Activated T-cell treated with anti-CD3 and anti-CD28 coated beads for 24 hours (primary cell): ENCODE measurements at regions not wholly inside any gene's neighbourhood (a gene's known extent, or its start where the extent isn't known, plus 50 kb on each side); places are given as distances from the start of the nearest gene placed in this dataset.
"Not testable (repeated sequence)": the region's sequence is repeated elsewhere in the genome, so short reads cannot be mapped to it uniquely, and the experiment has no call there.

Experiments used
- DNase-seq: peaks from one replicate; pipeline ENCODE4 v3.0.0-alpha.2; 2020; ENCODE audit warnings: low read depth

DNA sequence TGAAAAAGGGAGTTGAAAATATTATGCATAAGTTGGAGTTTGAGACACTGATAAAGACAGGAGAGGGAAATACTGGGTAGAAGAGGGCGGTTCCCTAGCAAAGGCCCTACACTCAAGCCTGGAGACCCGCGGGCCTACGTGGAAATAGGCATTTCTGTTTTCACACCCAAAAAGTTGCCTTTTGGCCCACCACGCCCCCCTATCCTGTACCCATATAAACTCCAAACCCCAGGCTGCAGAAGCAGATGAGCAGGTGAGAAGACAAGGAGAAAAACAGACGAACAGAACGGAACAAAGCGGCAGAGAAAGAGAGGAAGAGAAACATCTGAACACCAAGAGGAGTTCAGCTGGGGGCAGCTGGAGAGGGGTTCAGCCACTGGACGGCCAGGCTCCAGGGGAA is 177.9 kb downstream of the GALC start:
- no peak for DNase-seq

DNA sequence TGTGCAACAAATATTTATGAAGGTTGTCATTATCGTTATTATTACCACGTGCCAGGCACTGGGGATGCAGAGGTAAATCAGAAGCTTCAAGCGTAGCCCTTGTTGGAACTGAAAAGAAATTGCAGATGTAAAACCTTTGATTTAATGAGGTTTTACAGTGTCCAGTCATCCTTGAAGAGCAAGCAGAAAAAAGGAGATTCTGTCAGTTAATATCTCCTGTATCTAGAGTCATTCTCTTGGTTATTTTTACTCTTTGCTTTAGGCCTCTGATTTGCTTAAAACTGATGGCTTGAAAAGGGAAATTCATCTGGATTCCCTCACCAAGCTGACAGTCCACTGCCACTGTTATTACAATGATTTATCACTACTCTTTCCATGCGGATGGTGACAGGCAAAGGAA is 179.3 kb downstream of the GALC start:
- no peak for DNase-seq

DNA sequence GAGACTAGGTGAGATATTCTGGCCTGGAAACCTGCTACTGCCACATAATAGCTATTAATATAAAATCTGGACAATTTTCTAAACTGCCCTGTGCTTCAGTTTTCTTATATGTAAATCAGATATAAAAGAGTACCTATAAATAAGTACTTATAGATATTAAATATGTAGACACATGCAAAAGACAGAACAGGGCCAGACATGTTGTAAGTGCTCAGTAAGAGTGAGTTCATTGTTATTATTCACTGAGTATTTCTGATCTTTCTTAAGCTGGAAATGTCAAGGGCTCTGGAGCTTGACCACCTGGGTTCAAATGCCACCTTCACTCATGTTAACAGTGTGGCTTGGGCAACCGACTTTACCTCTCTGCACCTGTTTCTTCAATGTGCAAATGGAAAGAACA is 179.8 kb downstream of the GALC start:
- no peak for DNase-seq

DNA sequence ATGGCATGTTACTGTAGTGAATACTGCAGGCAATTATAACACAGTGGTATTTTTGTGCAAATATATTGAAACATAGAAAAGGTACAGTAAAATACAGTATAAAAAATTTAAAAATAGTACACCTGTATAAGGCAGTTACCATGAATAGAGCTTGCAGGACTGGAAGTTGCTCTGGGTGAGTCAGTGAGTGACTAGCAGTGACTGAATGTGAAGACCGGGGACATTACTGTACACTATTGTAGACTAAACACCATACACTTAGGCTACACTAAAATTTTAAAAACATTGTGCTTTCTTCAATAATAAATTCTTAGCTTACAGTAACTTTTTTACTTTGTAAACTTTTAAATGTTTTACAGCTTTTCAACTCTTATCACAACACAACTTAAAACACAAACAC is 181.7 kb downstream of the GALC start:
- DNase-seq = no peak

DNA sequence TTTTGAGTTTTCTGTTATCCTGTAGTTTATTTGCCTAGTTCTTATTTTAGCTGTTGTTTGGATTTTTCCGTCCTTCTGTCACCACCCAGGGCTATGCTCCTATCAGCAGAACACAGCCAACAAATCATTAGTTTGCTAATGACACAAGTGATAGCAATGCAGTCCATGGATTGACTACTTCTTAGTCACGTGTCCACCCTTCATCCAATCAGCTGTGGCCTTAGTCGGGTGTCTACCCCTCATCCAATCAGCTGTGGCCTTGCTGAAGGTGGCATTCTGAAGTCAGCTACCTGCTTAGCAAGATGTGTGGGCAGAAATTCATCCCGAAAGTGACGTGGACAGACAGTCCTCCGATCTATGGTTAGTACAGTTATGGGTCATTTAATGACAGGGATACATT is 182.3 kb downstream of the GALC start:
- DNase-seq = no peak

DNA sequence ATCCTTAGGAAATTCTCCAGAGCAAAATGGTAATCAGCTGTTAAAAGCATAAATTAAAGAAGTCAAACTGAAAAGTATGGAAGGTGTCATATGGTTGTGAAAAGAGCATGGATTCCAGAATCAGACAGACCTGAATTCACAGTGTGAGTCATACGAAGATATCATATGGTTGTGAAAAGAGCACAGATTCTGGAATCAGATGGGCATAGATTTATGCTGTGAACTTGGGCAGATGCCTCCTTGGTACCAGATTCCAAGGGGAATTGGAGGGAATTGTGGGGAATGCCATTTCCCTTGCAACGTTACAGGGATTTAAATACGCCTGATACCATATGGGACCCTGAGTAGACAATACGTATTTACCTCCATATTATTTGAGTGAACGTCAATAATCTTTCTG is 183.7 kb downstream of the GALC start:
- no peak for DNase-seq

DNA sequence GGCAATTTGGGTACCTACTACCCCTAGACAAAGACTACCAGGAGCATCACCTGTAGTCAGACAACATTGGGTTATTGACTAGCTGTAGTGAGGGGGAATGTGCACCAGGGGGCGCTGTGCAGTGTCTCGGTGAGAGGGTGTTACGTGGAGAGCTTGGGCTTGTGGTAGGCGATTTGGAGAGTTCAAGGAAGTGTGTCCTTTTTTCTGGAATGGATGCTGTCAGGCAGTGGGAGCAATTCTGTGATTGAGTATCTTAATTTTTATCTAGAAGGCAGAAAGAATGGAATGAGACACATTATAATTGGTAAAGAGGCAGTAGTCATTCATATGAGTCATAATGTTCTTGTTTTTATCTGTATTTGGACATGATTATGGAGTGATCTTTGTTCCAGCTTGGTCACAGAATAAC is 187.7 kb downstream of the GALC start:
- DNase-seq = peak; percentile 15

DNA sequence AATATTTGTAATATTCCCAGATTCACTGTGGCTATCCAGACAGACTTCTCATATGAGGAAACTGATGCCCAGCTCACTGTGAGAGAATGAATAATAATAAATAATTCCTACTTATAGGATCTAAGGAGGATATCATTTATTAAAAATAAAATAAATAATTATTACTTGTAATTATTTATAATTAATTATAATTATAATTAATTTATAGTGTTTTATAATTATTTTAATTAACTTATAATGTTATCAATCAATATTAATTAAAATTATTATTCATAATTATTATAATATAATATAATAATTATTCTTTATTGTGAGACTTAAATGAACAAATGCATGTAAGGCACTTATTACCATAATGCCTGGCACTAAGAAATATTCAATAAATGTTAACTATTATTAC is 192.8 kb downstream of the GALC start:
- no peak for DNase-seq

DNA sequence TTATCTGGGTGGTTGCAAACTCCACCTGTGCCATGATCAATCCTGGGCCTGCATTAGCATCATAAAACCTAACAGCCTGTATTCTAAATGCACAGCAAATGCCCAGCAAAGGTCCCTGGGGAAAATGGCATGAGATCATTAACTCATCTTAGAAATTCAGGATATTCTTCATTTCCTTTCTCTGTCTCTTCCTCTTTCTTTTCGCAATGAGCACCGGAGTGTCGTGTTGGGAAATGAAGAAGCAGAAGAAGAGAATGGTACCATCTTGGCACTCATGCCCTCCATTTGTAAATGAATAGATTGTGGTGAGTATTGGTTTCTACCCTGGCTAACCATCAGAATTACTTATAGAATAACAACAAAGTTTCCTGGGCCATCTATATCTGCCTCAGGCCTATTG is 193.6 kb downstream of the GALC start:
- no peak for DNase-seq

DNA sequence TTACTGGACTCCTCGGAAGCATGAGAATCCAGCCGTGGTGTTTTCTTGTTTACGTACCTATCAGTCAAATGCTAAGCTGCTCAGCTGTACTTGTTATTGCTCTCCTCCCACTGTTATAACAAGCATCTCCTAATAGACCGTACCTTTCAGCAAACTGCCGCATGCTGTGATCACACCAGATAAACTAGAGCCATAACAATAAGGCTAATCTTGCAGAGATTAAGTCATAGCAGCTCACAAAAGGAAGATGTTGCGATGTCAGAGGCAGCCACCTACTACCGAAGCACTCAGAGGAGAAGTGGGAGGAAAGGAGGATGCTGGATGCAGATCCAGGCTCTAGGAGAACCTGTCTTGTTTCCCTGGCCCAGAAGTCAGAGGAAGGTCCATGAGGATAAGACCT is 196.0 kb downstream of the GALC start:
- DNase-seq = no peak

DNA sequence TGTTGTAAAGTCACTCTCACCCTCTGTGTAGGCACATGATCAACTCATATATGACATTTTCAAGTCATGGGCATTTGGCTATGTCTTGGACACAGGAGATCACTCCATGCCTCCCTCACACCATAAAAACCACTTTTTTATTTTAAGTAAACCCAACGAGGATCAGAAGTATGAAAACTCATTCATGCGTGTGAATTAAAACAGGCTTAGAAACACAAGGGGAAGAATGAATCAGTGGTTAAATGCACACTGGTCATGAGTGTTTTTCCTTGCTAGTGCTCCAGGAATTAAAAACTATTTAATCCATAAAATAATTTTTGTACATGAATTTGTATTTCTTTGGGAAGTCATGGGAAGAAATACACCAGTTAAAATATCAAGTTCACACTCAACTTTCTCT is 198.4 kb downstream of the GALC start:
- no peak for DNase-seq

DNA sequence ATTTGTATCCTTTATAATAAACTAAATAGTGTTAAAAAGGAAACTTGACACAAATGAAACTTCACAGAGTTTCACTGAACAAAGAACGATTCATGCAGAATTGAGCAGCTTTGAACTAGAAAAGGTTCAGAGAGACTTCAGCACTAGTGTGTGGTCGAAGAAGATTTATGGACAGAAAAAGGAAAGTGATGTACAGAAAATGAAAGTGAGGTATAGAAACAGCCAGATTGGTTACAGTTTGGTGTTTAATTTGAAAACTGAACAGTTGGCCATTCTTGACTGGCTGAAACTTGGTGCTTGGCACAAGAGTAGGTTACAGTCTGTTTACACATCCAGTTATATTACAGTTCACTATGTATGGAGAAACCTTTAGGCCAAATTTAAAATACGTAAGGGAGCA is 207.1 kb downstream of the GALC start:
- no peak for DNase-seq

DNA sequence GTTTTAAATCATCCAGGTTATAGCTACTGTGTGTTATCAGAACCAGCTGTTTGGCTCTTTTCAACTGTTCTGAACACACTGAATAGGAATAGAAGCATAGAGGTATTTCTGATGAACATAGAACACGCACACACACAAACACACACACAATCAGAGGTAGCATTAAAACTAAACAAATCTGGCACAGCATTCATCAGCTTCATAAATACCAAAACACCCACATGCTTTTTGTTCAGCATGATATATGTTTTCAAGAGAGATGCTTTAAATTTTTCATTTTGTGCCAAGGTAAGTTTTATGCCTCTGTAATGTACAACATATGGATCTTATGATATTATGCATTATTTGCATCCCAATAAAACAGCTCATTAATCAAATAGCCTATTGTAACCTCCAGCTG is 208.6 kb downstream of the GALC start:
- DNase-seq = no peak

DNA sequence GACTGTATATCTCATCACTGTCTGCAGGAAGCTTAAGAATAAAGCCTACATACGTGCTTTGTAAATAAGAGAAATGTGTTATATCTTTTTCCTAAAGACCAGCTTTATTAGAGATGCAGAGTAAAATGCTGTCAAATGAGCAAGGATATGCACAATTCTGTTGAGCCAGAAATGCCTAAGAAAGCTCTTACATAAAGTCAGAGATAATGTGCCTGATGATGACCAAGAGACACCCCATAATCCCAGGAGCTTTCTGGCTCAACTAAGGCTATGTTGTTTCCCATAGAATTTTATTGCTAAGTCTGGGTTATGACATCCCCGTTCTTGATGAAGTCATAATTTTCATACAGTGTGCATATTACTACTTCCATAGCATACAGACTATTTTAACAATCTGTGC is 209.9 kb downstream of the GALC start:
- no peak for DNase-seq

DNA sequence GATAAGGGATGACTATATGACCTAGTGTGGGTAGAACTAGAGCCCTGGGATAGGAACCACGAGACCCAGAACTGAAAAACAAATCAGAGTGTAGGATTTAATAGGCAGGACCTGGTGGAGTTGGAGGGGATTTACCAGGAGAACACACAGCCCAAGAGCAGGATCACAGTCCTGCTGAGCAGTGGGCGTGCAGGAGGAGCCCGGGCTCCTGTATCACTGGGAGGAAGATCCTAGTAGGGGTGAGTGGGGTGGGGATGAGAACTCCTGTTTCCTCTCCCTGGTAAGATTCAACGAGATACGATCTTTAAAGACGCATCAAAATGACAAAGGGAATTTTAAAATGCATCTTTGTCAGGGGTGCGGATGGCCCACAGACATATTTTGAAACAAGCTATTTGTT is 220.1 kb downstream of the GALC start:
- DNase-seq = no peak

DNA sequence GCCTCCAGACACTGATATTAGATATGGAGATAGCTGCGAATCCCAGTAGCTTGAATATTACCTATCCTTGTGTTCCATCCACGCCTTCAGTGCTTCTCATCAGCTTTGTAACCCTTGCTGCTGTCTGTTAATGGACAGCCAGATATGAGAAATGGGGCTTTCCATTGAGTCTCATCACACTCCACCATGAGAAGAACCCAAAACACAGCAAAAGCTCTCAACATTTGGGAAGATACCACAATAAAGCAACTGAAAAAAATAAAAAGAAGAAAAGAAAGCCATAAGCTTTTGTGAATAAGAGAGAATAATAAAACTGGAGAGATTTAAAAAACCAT is 225.4 kb downstream of the GALC start:
- no peak for DNase-seq

DNA sequence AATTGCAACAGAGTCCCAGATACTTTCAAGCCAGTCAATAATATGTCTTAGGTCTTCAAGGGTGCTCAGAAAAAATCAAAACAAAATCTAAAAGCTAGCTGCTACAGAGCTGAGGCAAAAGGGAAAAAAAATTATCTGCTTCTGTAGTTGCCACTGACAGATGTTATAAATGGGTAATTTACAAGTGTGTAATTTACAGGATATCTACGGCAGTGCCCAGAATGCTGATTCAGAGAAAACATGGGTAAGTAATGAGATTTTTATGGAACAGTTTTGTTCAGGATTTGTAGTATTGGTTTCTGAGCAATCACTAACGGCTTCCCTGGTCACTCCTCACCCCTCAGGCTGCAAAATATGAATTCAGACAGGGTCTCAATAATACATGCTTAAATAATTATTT is 234.1 kb downstream of the GALC start:
- no peak for DNase-seq

DNA sequence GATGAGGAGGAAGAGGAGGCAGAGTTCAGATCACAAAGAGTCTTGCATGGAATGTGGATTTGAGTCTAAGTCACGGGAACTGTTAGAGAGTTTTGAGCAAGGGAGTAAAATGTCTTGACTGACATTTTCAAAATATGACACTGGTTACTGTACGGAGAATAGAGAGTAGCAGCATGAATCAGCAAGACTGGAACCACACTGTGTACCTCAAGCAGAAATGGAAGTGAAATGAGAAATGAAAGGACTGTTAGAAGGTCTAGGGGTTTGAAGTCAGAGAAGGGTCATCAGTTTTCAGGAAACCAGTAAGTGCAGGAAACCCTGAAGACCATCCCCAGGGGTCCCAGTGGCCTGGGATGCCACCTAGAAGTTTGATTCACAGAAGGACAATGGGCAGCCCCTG is 236.3 kb downstream of the GALC start:
- DNase-seq = no peak

DNA sequence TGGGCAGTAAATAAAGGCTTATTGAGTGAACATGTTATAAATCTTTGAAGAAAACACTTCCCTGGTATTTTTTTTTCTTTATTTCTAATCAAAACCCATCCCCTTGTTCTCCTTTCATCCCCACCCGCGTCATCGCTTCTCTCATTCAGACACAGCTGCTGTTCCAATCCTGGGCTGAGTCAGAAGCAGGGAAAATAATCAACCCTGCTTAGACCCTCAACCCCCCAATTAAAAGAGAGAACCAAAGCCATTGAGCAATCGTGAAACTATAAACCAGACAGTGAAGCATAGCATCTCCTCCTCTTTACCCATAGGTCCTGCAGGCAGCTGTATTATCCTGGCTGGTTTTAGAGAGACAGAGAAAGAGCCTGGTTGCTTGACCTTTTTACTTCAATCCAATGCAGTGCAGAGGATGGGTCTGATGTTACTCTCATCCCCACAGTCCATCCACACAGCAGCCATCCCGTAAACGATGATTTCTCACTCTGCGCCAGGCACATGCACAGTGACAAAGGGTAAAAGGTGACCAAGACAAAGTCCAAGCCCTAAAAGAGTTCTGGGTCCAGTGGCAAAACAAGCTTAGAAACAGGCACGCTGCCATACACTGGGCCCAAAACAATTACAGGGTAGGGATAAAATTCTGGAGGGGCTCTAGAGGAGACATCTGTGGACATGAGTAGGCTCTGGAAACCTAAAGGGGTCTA is 238.3 kb downstream of the GALC start:
- no peak for DNase-seq

DNA sequence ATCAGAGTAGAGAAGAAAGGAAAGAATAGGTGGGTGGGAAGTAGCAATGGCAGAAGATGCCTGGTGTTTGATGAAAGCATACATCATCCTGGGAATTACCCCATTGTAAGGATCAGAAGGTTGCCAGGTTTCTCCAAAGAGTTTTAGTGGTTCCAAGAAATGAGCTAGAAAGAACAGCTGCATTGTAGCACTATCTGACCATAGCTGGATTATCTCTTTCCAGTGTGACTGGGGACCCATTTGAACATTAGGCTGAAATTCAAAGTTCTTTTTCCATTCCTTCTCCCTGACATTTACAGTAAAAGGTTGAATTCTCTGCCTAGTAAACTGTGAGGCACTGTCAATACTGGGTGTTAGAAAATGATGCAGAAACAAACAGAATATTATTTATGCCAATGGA is 244.4 kb downstream of the GALC start:
- DNase-seq = no peak

DNA sequence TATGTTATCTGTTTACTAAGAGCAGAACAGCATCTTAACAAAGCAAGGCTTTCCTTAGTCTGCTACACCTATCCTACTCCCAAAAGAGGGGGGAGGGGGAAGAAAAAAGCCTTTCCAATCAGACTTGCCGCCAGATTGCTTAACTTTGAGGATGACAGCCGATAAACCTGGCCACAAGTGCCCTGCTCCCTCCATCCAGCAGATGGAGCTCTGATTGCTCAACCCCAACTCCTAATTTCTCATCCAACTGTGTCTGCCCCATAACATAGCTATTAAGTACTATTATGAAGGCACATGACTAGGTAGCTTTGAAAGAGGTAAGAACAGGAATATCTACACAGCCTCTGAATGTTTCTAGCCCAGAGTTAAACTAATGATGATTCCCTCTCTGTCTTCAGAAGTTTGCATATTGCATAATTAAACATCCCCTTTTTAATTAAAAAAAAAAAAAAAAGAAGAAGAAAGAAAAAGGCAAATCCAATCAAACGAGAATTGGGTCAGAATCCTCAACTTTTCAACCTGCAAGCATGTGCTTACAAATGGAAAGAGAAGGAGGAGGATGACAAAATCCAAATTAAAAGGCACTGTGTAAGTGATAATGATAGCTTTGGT is 247.4 kb downstream of the GALC start:
- DNase-seq = no peak

DNA sequence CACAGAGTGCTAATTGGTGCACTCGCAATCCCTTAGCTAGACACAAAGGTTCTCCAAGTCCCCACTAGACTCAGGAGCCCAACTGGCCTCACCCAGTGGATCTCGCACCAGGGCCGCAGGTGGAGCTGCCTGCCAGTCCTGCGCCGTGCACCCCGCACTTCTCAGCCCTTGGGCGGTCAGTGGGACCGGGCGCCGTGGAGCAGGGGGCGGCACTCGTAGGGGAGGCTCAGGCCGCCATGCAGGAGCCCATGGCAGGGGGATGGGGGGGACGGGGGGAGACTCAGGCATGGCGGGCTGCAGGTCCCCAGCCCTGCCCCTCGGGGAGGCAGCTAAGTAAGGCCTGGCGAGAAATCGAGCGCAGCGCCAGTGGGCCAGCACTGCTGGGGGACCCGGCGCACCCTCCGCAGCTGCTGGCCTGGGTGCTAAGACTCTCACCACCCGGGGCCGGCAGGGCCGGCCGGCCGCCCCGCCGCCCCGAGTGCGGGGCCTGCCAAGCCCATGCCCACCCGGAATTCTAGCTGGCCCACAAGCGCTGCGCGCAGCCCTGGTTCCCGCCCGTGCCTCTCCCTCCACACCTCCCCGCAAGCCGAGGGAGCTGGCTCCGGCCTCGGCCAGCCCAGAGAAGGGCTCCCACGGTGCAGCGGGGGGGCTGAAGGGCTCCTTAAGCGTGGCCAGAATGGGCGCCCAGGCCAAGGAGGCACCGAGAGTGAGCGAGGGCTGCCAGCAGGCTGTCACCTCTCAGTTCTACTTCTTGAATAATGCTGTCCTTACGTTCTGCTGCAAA is 258.2 kb downstream of the GALC start:
- not testable (repeated sequence) for DNase-seq

DNA sequence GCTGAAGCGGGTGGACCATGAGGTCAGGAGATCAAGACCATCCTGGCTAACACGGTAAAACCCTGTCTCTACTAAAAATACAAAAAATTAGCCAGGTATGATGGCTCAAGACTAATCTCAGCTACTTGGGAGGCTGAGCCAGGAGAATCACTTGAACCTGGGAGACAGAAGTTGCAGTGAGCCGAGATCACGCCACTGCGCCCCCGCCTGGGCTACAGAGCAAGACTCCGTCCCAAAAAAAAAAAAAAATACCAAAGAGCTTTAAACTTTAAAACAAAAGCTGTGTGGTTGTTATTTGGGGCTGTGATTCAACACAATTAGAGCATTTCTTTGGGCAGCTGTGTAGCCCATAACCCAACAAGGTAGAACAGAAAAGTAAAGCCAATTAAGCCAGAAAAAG is 259.9 kb downstream of the GALC start:
- not testable (repeated sequence) for DNase-seq

DNA sequence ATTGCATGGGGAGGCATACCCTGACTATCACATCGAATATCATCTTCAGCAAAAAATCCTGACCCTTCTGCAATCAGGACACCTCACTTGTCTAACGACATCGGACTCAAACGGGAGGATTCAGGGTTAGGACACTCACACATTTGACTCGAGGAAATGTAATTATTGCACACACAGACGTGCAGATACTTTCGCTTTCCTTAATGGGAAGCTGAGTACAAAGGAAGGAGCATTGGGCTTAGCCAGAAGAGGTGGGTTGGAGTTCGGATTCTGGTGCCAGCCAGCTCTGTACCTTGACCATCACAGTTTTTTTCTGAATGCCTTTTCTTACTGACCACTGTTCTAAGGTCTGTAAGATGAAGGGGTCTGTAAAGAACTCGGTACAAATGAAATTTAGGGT is 260.4 kb downstream of the GALC start:
- no peak for DNase-seq
